HG02678 (cell line): ENCODE measurements at regions not wholly inside any gene's neighbourhood (a gene's known extent, or its start where the extent isn't known, plus 50 kb on each side); places are given as distances from the start of the nearest gene placed in this dataset.
"Not testable (repeated sequence)": the region's sequence is repeated elsewhere in the genome, so short reads cannot be mapped to it uniquely, and the experiment has no call there.

Experiments
- ATAC-seq: cut with Tn5 transposase; IDR thresholded peaks from one replicate; pipeline ENCODE4 v1.9.1; 2021; ENCODE audit warnings: mild to moderate bottlenecking, moderate library complexity; ENCODE audit not compliant: unreplicated experiment

DNA sequence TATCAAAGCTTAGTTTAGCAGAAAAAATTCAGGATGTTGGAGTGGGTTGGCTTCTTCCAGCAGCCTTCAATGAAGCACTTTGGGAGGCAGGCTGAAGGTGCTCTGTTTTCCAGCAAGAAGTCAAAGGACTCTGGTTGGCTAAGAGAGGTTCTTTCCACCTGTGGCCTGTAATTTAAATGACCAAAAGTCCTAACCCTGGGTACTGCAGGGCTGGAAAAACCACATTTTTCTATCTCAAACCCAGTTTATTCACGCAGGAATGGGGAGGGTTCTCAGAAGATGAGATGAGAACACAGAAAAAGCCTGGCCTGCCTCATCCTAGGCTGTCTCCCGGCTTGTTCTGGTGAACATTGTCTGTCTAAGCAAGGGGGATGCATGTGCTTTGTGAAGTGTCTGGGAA is 68.6 kb upstream of the ZFHX3 start:
- no peak for ATAC-seq

DNA sequence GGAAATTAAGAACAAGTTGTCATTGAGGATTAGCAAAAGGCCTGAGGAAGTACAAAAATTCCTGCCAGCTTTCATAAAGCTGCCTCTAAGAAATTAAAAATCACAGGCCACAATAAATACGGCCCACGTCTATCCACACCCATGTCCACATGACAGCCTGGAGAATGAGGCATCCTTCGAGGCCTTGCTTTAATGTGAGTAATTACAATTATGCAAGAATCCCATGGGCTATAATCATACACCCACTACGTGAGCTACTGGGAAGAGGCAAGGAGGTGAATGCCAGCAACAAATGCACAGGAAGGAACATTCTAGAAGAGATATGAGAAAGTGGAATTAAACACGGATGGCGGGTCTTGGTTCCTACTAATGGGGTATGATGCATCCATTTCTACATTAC is 65.4 kb upstream of the ZFHX3 start:
- no peak for ATAC-seq

DNA sequence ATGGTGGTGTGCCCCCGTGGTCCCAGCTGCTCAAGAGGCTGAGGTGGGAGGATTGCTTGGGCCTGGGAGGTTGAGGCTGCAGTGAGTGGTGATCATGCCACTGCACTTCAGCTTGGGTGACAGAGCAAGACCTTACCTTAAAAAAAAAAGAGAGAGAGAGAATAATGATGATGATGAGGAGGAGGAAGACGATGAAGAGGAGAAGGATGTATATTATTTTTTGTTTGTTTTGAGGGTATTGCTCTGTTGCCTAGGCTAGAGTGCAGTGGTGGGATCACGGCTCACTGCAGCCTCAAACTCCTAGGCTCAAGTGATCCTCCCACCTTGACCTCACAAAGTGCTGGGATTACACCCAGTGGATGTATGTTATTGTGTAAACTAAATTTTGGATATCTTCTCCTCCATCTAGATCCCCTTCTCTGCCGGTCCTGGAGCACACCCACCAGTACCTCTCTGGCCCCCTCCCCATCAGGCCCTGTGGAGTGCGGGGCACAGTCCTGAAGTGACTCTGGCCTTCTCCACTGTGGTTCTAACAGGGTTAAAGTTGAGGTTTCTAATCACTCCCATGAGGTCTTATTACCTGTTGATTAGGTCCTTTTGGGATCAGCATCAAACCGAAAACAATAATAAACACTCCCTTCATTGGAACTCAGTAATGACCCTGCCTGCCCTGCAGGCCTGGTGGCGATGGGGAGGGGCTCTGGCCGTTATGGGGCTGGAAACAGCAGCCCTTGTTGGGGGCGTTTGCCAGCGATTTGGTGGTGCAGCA is 60.5 kb upstream of the ZFHX3 start:
- no peak for ATAC-seq

DNA sequence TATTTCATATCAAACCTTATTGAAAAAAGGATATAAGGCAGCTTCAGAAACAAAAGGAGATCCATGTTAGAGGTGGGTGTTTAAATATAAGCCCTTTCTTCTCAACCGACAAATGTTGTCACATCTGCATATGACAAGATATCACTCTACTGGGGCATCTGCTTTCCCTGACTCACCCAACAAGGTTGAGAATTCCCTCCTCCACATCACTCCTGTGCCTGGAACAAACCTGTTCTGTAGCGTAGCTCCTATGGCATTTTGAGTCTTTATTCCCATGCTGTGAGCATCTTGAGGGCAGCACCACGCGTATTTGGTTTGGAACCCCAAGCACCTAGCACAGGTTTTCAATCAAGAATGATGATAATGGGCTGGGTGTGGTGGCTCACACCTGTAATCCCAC is 59.4 kb upstream of the ZFHX3 start:
- ATAC-seq: no peak

DNA sequence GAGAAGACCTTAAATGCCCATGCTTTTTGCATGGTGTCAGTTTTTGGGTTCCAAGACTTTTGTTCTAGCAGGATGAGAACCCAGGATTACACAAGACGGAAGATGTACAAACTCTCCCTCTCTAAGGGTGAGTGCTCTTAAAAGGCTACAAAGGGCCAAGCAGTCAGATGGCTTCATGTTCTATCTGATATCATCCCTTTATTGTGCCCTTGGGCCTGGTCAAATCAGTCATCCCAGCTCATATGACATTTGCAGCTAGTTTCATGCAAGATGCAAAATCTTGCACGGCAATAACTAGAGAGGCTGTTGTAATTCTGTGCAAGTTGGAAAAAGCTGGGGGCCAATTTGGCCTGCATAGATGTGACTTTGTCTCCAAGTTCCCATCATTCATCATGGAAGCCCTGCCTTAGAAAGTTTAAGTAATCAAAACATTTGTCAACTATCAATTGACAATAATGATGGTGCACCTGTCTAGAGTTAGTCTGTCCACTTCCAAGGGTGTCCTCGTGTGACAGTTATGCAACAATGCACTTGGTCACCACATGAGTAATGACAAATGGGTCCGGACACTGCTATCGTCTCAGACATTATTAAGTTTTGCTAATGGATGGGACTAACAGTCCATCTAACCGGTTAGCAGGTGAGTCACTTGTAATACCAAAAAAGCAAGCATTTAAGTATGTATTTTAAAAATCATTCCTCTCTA is 58.6 kb upstream of the ZFHX3 start:
- no peak for ATAC-seq

DNA sequence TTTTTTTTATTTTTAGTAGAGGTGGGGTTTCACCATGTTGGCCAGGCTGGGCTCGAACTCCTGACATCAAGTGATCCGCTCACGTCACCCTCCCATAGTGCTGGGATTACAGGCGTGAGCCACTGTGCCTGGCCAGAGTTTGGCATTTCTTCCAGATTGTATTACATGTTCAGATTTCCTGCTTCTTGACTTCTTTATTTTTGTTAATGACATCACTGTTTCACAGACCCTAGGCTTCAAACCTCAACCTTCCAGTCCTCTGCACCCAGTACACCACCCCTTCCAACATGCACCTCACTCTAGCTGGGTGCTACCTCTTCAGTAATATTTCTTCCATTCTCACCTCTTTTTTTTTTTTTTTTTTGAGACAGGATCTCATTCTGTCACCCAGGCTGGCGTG is 53.6 kb upstream of the ZFHX3 start:
- ATAC-seq: no peak

DNA sequence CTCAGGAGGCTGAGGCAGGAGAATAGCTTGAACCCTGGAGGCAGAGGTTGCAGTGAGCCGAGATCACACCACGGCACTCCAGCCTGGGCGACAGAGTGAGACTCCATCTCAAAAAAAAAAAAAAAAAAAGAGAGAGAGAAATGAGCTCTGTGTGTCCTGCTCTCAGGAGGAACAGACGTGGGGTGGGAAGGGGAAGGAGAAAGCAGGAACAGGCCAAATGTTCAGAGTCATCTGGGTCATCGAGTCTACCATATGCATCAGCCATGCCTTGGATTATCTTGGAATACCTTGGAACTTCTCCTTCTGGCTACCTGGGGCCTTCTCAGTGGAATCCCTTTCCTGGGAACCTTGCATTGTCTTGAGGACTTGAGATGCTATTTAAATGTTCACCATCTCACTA is 51.7 kb upstream of the ZFHX3 start:
- not testable (repeated sequence) for ATAC-seq
